Sigmoid colon (tissue), 6 donors: ENCODE measurements at regions not wholly inside any gene's neighbourhood (a gene's known extent, or its start where the extent isn't known, plus 50 kb on each side); places are given as distances from the start of the nearest gene placed in this dataset.
A peak's percentile ranks its signal among the peaks of the same experiment; 100 is the strongest.

Source experiments
- DNase-seq: peaks from one replicate; pipeline ENCODE4 v3.0.0-alpha.2; 2019
- H3K27ac ChIP-seq, 4 donors: fragments of 200-600 bp; sonication (generic); one replicate each; pipeline ENCODE4 v1.5.1; 2016 to 2019; ENCODE audit warnings: mild to moderate bottlenecking in 1 of 4
- H3K27me3 ChIP-seq, 3 donors: fragments of 200-600 bp; sonication (generic); one replicate each; pipeline ENCODE4 v1.5.1; 2019; ENCODE audit warnings: mild to moderate bottlenecking in 1 of 3
- H3K36me3 ChIP-seq, 4 donors: fragments of 200-600 bp; sonication (generic); one replicate each; pipeline ENCODE4 v1.5.1; 2016 to 2019
- H3K4me1 ChIP-seq, 4 donors: fragments of 200-600 bp; sonication (generic); one replicate each; pipeline ENCODE4 v1.5.1; 2017 to 2019
- H3K4me3 ChIP-seq, 4 donors: fragments of 200-600 bp; sonication (generic); one replicate each; pipeline ENCODE4 v1.5.1; 2017 to 2019; ENCODE audit warnings: mild to moderate bottlenecking in 2 of 4, moderate library complexity in 1 of 4
- H3K9me3 ChIP-seq, 4 donors: fragments of 200-600 bp in 3 of 4; sonication (generic) in 3 of 4; one replicate each; pipeline versions ENCODE4 v1.5.1 to v1.6.1; 2013 to 2019
- EP300 ChIP-seq, 4 donors: sonication (generic); formaldehyde crosslinking; IDR thresholded peaks; one replicate each; pipeline ENCODE4 v1.6.1; 2017; ENCODE audit warnings: antibody characterized with exemption in 4 of 4
- POLR2A ChIP-seq, 2 donors: fragments of 450-650 bp; IDR thresholded peaks; one replicate each; pipeline ENCODE4 v1.6.1; 2016; ENCODE audit warnings: antibody characterized with exemption in 2 of 2, mild to moderate bottlenecking in 2 of 2, moderate library complexity in 2 of 2
- POLR2AphosphoS5 ChIP-seq, 4 donors: sonication (generic); formaldehyde crosslinking; IDR thresholded peaks; one replicate each; pipeline ENCODE4 v1.6.1; 2017; ENCODE audit warnings: antibody characterized with exemption in 4 of 4
- WGBS, 2 donors: extraction: QIAGEN DNeasy Blood & Tissue Kit; methylation state at CpG; one replicate each; pipeline ENCODE4 v1.1.7; 2013; 5-methylcytosine and 5-hydroxymethylcytosine counted together
- intact Hi-C: fragments of 100-400 bp; cut with DNase I; formaldehyde crosslinking; loops from one replicate; pipeline ENCODE4 v1.15.1; 2023
- TF ChIP-seq, protein P1 (sequence below), 4 experiments: fragments of 450-650 bp in 3 of 4; fragments of 200-600 bp in 1 of 4; IDR thresholded peaks; one replicate each; pipeline ENCODE4 v1.5.1; 2016 to 2019; ENCODE audit warnings: antibody characterized with exemption in 4 of 4, mild to moderate bottlenecking in 3 of 4, moderate library complexity in 2 of 4
- donor health status: healthy with polysubstance abuse.
- donor health status: healthy.

DNA sequence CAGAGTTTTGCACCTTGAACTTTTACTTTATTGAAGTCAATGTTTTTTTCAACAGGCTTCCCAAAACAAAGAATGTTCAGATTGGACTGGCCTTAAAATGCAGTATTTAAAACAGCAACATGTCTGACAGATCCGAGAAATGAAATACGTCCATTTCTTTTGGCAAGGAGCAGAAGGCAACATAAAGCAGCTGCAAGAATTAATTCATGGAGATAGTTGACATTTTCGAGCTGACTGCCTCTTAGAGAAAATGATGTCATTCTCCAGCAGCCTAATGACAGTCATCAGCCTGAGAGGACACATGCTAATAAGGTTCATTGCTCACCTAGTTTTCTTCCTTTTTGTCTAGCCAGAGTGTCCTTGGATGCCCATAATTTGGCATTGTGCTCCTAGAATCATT is 232.2 kb upstream of the SEMA6A start:
- H3K9me3 ChIP-seq = no peaks in the 10 kb centered on the region
- WGBS, 2 donors = 77 to 78% methylated on average over 3 of the region's 3 CpGs
- no peak overlapping the region for H3K27ac ChIP-seq
- H3K4me3 ChIP-seq = no peak overlapping the region
- TF ChIP-seq POLR2A (IDR thresholded peaks at IDR 0.05) (no peak), EP300 (IDR thresholded peaks at IDR 0.05) (no peak), POLR2AphosphoS5 (IDR thresholded peaks at IDR 0.05) (no peak)
- TF ChIP-seq, protein P1, sequence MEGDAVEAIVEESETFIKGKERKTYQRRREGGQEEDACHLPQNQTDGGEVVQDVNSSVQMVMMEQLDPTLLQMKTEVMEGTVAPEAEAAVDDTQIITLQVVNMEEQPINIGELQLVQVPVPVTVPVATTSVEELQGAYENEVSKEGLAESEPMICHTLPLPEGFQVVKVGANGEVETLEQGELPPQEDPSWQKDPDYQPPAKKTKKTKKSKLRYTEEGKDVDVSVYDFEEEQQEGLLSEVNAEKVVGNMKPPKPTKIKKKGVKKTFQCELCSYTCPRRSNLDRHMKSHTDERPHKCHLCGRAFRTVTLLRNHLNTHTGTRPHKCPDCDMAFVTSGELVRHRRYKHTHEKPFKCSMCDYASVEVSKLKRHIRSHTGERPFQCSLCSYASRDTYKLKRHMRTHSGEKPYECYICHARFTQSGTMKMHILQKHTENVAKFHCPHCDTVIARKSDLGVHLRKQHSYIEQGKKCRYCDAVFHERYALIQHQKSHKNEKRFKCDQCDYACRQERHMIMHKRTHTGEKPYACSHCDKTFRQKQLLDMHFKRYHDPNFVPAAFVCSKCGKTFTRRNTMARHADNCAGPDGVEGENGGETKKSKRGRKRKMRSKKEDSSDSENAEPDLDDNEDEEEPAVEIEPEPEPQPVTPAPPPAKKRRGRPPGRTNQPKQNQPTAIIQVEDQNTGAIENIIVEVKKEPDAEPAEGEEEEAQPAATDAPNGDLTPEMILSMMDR (IDR thresholded peaks at IDR 0.05) = no peak
- DNase-seq = no peak
- H3K4me1 ChIP-seq = no peaks in the 10 kb centered on the region
- no peaks in the 10 kb centered on the region for H3K27me3 ChIP-seq
- no peaks in the 10 kb centered on the region for H3K36me3 ChIP-seq
- intact Hi-C loops = no loop called here

DNA sequence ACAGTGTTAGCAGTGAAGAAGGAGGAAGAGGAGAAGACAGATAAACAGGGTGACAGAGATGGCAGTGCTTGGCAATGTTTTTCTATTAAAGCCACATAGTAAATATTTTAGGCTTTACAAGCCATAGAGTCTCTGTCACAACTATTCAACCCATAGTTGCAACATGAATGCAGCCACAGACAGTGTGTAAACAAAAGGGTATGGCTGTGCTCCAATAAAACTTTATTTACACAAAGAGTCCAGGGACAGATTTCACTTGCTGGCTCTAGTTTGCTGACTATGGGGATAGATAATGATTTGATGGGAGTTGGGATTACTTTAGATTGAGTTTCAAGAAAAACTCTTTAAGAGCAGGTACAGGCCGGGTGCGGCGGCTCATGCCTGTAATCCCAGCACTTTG is 224.8 kb upstream of the SEMA6A start:
- Histone ChIP-seq H3K27me3 (no peaks in the 10 kb centered on the region), H3K9me3 (no peaks in the 10 kb centered on the region), H3K4me1 (no peaks in the 10 kb centered on the region), H3K36me3 (no peaks in the 10 kb centered on the region), H3K4me3 (no peak overlapping the region), H3K27ac (no peak overlapping the region)
- TF ChIP-seq POLR2A (IDR thresholded peaks at IDR 0.05) (no peak), POLR2AphosphoS5 (IDR thresholded peaks at IDR 0.05) (no peak), EP300 (IDR thresholded peaks at IDR 0.05) (no peak)
- TF ChIP-seq, protein P1 (IDR thresholded peaks at IDR 0.05) = no peak
- DNase-seq = no peak
- WGBS, 2 donors = 86 to 90% methylated on average over 3 of the region's 3 CpGs
- intact Hi-C loops = no loop called here

DNA sequence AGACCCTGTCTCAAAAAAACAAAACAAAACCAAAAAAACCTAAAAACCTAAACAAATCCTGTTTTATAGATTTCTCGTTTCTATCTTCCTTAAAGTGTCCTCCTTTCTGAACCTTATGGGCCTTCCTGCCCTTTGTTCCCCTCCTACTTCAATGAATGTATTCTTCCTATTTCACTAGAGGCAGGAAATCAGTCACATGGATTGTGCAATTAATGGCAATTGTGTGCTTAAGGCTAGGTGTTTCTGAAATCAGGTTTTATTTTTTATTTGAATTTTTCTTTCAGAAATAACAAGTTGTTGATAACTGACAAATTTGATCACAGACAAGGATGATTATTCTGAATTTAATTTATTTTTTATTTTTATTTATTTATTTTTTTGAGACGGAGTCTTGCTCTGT is 220.6 kb upstream of the SEMA6A start:
- no peak for DNase-seq
- WGBS, 2 donors = 70 to 82% methylated on average over 2 of the region's 2 CpGs
- Histone ChIP-seq H3K9me3 (no peaks in the 10 kb centered on the region), H3K4me3 (no peak overlapping the region), H3K27me3 (no peaks in the 10 kb centered on the region), H3K27ac (no peak overlapping the region), H3K36me3 (no peaks in the 10 kb centered on the region), H3K4me1 (no peaks in the 10 kb centered on the region)
- intact Hi-C loops = no loop called here
- TF ChIP-seq POLR2A (IDR thresholded peaks at IDR 0.05) (no peak), POLR2AphosphoS5 (IDR thresholded peaks at IDR 0.05) (no peak), EP300 (IDR thresholded peaks at IDR 0.05) (no peak)
- TF ChIP-seq, protein P1 (IDR thresholded peaks at IDR 0.05) = no peak

DNA sequence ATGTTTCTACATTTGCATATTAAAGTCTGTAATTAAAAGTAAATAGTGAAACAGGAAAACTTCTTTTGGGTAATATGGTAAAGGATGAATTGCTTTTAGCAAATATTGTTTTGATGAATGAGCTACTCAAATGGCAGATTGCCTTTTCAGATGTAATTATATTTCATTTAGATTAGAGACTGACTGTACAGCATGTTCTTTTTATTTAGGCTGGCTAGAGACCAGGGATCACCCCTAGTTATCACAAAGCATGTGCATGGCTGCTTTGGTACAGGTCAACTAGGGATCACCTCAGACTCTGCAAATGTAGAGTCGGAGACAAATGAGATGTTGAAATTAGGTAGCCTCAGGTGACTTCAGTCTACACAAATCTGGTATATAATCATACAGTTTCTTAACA is 214.9 kb upstream of the SEMA6A start:
- Histone ChIP-seq H3K4me3 (no peak overlapping the region), H3K27me3 (no peaks in the 10 kb centered on the region), H3K27ac (no peak overlapping the region), H3K9me3 (peaks cover 0 to 4% (median 0%) of the 10 kb centered on the region in 4 donors), H3K4me1 (no peaks in the 10 kb centered on the region), H3K36me3 (no peaks in the 10 kb centered on the region)
- TF ChIP-seq EP300 (IDR thresholded peaks at IDR 0.05) (no peak), POLR2AphosphoS5 (IDR thresholded peaks at IDR 0.05) (no peak), POLR2A (IDR thresholded peaks at IDR 0.05) (no peak)
- TF ChIP-seq, protein P1 (IDR thresholded peaks at IDR 0.05) = no peak
- no peak for DNase-seq
- WGBS, 2 donors = 89 to 96% methylated on average over 1 of the region's 1 CpG
- intact Hi-C loops = no loop called here

DNA sequence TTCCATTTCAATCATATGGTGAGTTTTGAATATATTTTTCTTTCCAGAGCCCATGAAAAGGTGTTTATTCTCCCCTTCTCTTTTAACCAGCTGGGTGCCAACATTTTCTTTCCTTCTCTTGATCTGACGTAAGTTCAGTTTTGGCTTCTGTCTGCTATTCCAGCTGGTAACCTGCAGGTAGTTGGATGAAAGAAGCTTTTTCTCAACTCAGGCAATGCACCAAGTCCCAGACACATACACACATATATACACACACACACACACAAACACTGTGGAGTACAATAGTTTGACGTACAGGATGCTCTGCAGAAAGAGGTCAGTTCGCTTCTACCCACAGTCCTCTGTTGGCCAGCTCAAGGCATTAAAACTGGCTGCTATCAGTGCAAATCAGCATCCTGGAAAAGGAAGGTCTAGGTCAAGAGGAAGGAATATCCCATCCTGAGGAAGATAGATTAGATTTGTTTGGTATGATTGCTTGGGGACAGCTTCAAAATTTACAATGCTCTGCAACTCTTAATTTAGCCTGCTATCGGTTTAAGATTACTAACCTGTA is 214.3 kb upstream of the SEMA6A start:
- no peaks in the 10 kb centered on the region for H3K27me3 ChIP-seq
- intact Hi-C loops = no loop called here

More for the DNA sequence above, 214.3 kb upstream of the SEMA6A start:
- no peak for TF ChIP-seq POLR2A (IDR thresholded peaks at IDR 0.05)
- peak in 2 of 4 donors; percentile 25 to 32 for TF ChIP-seq POLR2AphosphoS5 (IDR thresholded peaks at IDR 0.05)
- no peak for DNase-seq
- Histone ChIP-seq H3K4me3 (no peak overlapping the region), H3K4me1 (no peaks in the 10 kb centered on the region), H3K9me3 (peaks cover 0 to 4% (median 0%) of the 10 kb centered on the region in 4 donors), H3K36me3 (no peaks in the 10 kb centered on the region), H3K27ac (no peak overlapping the region)
- WGBS, 2 donors = 60 to 73% methylated on average over 4 of the region's 4 CpGs
